Fibroblast of lung (primary cell): ENCODE measurements at regions not wholly inside any gene's neighbourhood (a gene's known extent, or its start where the extent isn't known, plus 50 kb on each side); places are given as distances from the start of the nearest gene placed in this dataset.

ENCODE experiments used
- EZH2 ChIP-seq: IDR thresholded peaks from 2 replicates; pipeline ENCODE4 v1.5.1; 2012; ENCODE audit warnings: low read length, control low read depth, mild to moderate bottlenecking; ENCODE audit errors: missing control alignments
- TF ChIP-seq, protein P1 (sequence below), 2 donors: IDR thresholded peaks in 1 of 2; conservative IDR thresholded peaks in 1 of 2; 1 replicate in 1 of 2; 2 replicates in 1 of 2; pipeline ENCODE4 v1.5.1; 2011 to 2012; ENCODE audit warnings: low read length in 2 of 2, control low read depth in 1 of 2, inconsistent platforms in 1 of 2, low read depth in 1 of 2, mild to moderate bottlenecking in 1 of 2

DNA sequence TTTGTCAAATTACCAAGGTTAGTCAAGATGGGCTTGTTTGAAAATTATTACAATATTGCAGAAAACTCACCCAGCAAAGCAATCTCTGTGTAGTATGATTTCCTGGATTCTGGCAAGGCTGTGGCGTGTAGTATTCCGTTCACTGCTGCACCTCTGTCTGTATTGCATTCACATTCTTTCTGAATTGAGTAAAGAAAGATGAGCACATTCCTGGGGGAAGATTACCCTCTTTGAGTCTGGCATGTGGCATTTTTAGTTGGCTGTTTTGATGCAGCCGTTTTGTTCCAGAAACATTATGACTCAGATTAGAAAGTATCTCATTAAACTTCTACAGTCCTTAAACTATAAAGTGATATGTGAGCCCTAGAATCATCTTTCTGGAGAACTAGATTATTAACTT lies 197.7 kb downstream of the TENT4A start:
- TF ChIP-seq, protein P1, sequence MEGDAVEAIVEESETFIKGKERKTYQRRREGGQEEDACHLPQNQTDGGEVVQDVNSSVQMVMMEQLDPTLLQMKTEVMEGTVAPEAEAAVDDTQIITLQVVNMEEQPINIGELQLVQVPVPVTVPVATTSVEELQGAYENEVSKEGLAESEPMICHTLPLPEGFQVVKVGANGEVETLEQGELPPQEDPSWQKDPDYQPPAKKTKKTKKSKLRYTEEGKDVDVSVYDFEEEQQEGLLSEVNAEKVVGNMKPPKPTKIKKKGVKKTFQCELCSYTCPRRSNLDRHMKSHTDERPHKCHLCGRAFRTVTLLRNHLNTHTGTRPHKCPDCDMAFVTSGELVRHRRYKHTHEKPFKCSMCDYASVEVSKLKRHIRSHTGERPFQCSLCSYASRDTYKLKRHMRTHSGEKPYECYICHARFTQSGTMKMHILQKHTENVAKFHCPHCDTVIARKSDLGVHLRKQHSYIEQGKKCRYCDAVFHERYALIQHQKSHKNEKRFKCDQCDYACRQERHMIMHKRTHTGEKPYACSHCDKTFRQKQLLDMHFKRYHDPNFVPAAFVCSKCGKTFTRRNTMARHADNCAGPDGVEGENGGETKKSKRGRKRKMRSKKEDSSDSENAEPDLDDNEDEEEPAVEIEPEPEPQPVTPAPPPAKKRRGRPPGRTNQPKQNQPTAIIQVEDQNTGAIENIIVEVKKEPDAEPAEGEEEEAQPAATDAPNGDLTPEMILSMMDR (conservative IDR thresholded peaks at IDR 0.05 in 1 of 2, IDR thresholded peaks at IDR 0.05 in 1 of 2; ENCODE audit: low read depth in 1 of 2, low read length in 2 of 2), result no peak
- no peak for TF ChIP-seq EZH2
